Transverse colon (tissue), 4 donors: ENCODE measurements at regions not wholly inside any gene's neighbourhood (a gene's known extent, or its start where the extent isn't known, plus 50 kb on each side); places are given as distances from the start of the nearest gene placed in this dataset.

Experiments used
- CTCF ChIP-seq, 5 experiments: fragments of 200-600 bp in 3 of 5; fragments of 450-650 bp in 2 of 5; sonication (generic) in 3 of 5; IDR thresholded peaks; 1 replicate in 2 of 5; 2 replicates in 3 of 5; pipeline ENCODE4 v1.5.1; 2016 to 2017; ENCODE audit warnings: antibody characterized with exemption in 5 of 5, inconsistent platforms in 3 of 5, mild to moderate bottlenecking in 2 of 5, moderate library complexity in 1 of 5
- POLR2A ChIP-seq: fragments of 450-650 bp; IDR thresholded peaks from one replicate; pipeline ENCODE4 v1.6.1; 2016; ENCODE audit warnings: antibody characterized with exemption, mild to moderate bottlenecking, moderate library complexity
- POLR2AphosphoS5 ChIP-seq, 3 donors: sonication (generic); formaldehyde crosslinking; IDR thresholded peaks; one replicate each; pipeline ENCODE4 v1.6.1; 2016; ENCODE audit warnings: antibody characterized with exemption in 3 of 3

GRCh38 chr17:52504081-52504480, 345.6 kb upstream of the CA10 start:
- TF ChIP-seq POLR2A = no peak
- no peak for TF ChIP-seq POLR2AphosphoS5 (IDR thresholded peaks at IDR 0.05)
- no peak for TF ChIP-seq CTCF (IDR thresholded peaks at IDR 0.05)
